NCI-H1092 treated with DMSO at 0.1 percent for 48 hours (cell line): ENCODE measurements at regions not wholly inside any gene's neighbourhood (a gene's known extent, or its start where the extent isn't known, plus 50 kb on each side); places are given as distances from the start of the nearest gene placed in this dataset.

Experiments
- DNase-seq: peaks from one replicate; lab custom pipeline; 2025; lab: John Stamatoyannopoulos, UW

GRCh38 chr10:83367036-83367435 is 772.3 kb upstream of the GHITM start:
- no peak for DNase-seq

GRCh38 chr10:83371696-83372490 is 767.4 kb upstream of the GHITM start:
- DNase-seq, result no peak

GRCh38 chr10:83372646-83373045 is 766.7 kb upstream of the GHITM start:
- no peak for DNase-seq

- no peak for DNase-seq
Observed at GRCh38 chr10:83373671-83374070, 765.6 kb upstream of the GHITM start.

GRCh38 chr10:83374741-83375140 is 764.6 kb upstream of the GHITM start:
- no peak for DNase-seq

GRCh38 chr10:83375274-83375673 is 764.0 kb upstream of the GHITM start:
- DNase-seq, result no peak

- DNase-seq, result no peak
Observed at GRCh38 chr10:83397806-83398205, 741.5 kb upstream of the GHITM start.

- DNase-seq, result no peak
Observed at GRCh38 chr10:83410570-83410969, 728.7 kb upstream of the GHITM start.

GRCh38 chr10:83425306-83425705 is 714.0 kb upstream of the GHITM start:
- no peak for DNase-seq

- DNase-seq, result no peak
Observed at GRCh38 chr10:83427101-83427500, 712.2 kb upstream of the GHITM start.

- no peak for DNase-seq
Observed at GRCh38 chr10:83432261-83433045, 706.9 kb upstream of the GHITM start.

- no peak for DNase-seq
Observed at GRCh38 chr10:83433705-83434104, 705.6 kb upstream of the GHITM start.

GRCh38 chr10:83448013-83448412 is 691.3 kb upstream of the GHITM start:
- DNase-seq, result no peak

GRCh38 chr10:83458611-83459010 is 680.7 kb upstream of the GHITM start:
- DNase-seq, result no peak

- no peak for DNase-seq
Observed at GRCh38 chr10:83459124-83459523, 680.2 kb upstream of the GHITM start.

- DNase-seq, result no peak
Observed at GRCh38 chr10:83469728-83470331, 669.5 kb upstream of the GHITM start.

- no peak for DNase-seq
Observed at GRCh38 chr10:83476211-83476610, 663.1 kb upstream of the GHITM start.

- DNase-seq, result no peak
Observed at GRCh38 chr10:83489161-83489560, 650.1 kb upstream of the GHITM start.

GRCh38 chr10:83492004-83492403 is 647.3 kb upstream of the GHITM start:
- no peak for DNase-seq

GRCh38 chr10:83512681-83513080 is 626.6 kb upstream of the GHITM start:
- no peak for DNase-seq

GRCh38 chr10:83515001-83515400 is 624.3 kb upstream of the GHITM start:
- DNase-seq, result no peak

- DNase-seq, result no peak
Observed at GRCh38 chr10:83516788-83517187, 622.5 kb upstream of the GHITM start.

- DNase-seq, result no peak
Observed at GRCh38 chr10:83517456-83517855, 621.9 kb upstream of the GHITM start.
